AG10803 (cell line): ENCODE measurements at regions not wholly inside any gene's neighbourhood (a gene's known extent, or its start where the extent isn't known, plus 50 kb on each side); places are given as distances from the start of the nearest gene placed in this dataset.

Experiments
- DNase-seq: peaks from one replicate; pipeline ENCODE4 v3.0.0; 2010; ENCODE audit warnings: low read depth
- H3K4me3 ChIP-seq: 2 replicates; pipeline ENCODE4 v1.5.1; 2011; ENCODE audit warnings: mild to moderate bottlenecking, low read length, control low read depth
- TF ChIP-seq, protein P1 (sequence below): conservative IDR thresholded peaks from 2 replicates; pipeline ENCODE4 v1.5.1; 2011; ENCODE audit warnings: mild to moderate bottlenecking, low read length, control low read depth, inconsistent platforms

DNA sequence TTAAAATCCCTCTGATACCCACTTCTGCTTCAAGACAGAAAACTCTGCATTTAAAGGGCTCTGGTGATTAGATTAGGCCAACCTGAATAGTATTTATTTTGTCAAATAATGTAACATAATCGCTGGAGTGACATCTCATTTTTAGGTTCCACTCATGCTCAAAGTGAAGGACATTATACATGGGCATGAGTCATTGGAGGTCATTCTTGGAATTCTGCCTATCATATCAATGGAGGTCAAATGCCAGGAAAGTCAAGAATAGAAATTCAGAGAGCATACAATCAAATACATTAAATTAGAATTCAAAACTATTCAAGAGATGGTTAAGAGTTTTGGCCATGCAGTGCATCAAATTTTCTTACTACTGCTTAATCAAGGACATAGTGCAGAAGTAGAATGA lies 50.8 kb upstream of the PRSS1 start:
- TF ChIP-seq, protein P1, sequence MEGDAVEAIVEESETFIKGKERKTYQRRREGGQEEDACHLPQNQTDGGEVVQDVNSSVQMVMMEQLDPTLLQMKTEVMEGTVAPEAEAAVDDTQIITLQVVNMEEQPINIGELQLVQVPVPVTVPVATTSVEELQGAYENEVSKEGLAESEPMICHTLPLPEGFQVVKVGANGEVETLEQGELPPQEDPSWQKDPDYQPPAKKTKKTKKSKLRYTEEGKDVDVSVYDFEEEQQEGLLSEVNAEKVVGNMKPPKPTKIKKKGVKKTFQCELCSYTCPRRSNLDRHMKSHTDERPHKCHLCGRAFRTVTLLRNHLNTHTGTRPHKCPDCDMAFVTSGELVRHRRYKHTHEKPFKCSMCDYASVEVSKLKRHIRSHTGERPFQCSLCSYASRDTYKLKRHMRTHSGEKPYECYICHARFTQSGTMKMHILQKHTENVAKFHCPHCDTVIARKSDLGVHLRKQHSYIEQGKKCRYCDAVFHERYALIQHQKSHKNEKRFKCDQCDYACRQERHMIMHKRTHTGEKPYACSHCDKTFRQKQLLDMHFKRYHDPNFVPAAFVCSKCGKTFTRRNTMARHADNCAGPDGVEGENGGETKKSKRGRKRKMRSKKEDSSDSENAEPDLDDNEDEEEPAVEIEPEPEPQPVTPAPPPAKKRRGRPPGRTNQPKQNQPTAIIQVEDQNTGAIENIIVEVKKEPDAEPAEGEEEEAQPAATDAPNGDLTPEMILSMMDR: no peak
- no peak overlapping the region for H3K4me3 ChIP-seq
- no peak for DNase-seq

DNA sequence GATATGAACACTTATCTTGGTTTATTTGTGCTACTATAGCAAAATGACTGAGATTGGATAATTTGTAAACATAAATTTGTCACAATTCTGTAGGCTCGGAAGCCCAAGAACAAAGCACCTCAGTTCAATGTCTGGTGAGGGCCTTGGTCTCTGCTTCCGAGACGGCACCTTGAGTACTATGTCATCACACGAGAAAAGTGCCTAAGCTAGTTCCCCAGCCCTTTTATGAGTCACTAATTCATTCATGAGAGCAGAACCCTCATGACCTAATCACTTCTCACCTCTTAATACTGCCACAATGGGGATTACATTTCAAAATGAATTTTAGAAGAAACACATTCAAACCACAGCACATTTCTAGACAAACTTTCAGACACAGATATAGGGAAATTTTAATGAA lies 52.0 kb upstream of the PRSS1 start:
- H3K4me3 ChIP-seq: no peak overlapping the region
- TF ChIP-seq, protein P1: no peak
- no peak for DNase-seq

DNA sequence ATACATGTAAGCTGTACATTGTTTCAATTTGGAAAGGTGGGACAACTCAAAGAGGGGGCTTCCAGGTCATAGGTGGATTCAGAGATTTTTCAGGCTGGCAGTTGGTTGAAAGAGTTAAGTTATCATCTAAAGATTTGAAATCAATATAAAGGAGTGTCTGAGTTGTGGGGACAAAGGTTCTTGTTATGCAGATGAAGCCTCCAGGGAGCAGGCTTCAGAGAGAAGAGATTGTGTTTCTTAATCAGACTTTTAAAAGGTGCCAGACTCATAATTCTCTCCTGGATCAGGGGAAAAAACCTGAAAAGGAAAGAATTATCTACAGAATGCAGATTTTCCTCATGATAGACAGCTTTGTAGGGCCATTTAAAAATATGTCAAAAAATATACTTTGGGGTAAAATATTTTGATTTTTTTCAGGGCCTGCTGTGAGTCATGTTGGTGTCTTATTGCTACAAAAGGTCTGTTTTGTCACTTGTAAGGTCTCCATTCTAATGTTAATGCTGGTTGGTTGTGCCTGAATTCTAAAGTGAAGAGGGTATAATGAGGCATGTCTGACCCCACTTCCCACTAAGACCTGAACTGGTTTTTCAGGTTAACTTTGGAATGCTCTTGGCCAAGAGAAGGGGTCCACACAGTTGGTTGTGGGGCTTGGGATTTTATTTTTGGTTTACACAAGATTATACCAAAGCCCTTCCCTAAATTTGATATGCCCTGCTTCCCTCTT lies 52.7 kb upstream of the PRSS1 start:
- no peak overlapping the region for H3K4me3 ChIP-seq
- TF ChIP-seq, protein P1: no peak
- DNase-seq: no peak

DNA sequence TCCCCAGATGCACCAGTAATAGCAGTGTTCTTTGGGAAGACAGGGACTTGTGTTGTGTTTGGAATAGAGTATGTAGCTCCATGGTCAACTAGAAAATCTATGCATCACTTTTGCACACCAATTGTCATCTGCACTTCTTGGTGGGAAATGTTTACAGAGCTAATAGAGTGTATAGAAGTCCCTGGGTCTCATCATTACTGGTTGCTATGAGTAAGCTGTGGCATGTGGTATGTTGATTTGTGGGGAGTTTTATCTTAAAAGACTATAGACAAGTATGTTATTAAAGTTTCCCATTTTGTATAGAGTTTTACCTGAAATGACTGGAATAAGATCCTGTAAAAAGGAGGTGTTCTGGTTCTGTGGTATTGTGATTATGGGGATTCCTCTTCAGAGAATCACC lies 55.4 kb upstream of the PRSS1 start:
- no peak overlapping the region for H3K4me3 ChIP-seq
- DNase-seq: no peak
- TF ChIP-seq, protein P1: no peak

DNA sequence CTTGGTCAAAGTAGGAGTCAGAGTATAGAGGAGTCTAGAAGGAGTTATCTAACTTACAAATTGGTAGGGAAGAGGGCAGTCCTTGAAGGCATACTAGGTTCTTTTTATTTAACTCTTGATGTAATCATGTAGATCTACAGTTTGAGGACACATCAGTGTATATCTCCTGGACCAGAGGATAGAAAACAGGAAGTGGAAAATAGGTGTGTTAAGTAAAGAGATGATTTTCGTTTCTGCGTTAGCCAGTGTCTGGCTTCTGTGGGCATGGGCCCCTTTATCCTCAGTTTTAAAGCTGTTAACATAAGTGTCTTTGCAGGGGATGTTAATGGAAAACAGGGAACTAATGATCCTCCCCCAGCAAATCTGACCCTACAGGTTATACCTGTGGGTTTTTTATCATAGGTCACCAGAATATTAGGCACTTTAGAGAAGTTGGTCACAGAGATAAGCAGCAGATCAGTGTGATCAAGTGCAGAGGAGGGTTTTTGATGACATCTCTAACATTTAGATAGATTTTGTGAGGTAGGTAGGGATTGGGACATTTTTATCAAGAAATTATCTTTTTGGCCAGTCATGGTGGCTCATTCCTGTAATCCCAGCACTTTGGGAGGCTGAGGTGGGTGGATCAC lies 58.6 kb upstream of the PRSS1 start:
- DNase-seq: no peak
- TF ChIP-seq, protein P1: no peak
- H3K4me3 ChIP-seq: no peak overlapping the region

DNA sequence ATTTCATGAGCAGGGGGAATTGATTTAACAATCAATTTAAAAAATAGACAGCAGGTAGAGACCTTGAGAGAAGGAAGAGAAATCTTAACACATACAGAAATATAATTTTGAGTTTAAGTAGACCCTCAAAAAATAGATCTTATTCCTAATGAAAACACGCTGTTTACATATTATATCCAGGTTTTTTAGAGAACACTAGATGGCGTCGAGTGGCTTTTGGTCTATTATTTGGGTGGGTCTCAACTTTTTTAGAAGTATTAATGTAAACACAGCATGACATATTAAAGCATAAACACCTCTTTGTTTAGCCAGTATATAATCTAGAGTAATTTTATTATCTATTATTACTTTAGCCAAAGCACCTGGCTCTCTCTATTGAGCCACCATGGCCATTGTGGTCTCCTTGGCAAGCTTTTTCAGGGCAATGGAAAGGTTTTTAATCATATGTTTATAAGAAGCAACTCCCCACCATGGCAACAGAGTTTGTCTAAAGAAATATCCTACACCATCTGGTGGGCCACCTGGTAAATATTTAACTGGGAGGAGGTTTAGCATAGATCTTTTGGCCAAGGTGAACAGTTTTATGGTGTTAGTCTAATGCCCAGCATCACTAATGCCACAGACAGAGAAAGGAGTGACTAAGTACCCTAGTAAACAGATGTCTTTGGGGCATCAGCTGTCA lies 59.7 kb upstream of the PRSS1 start:
- TF ChIP-seq, protein P1: no peak; the same call in 1 of the 2 replicates
- no peak overlapping the region for H3K4me3 ChIP-seq
- no peak for DNase-seq
